OCI-LY7 (cell line): ENCODE measurements at regions not wholly inside any gene's neighbourhood (a gene's known extent, or its start where the extent isn't known, plus 50 kb on each side); places are given as distances from the start of the nearest gene placed in this dataset.

Experiments
- EZH2phosphoT487 ChIP-seq: fragments of 200-600 bp; sonication (generic); IDR thresholded peaks from 2 replicates; pipeline ENCODE4 v1.6.1; 2018; ENCODE audit warnings: low read depth, borderline replicate concordance, mild to moderate bottlenecking, mixed run types, antibody characterized with exemption, low read length, moderate library complexity, mixed read lengths
- TF ChIP-seq, protein P1 (sequence below): fragments of 200-600 bp; sonication (generic); conservative IDR thresholded peaks from 2 replicates; pipeline ENCODE4 v1.5.1; 2014; ENCODE audit warnings: mild to moderate bottlenecking, antibody characterized with exemption, low read length, moderate library complexity, mixed read lengths

DNA sequence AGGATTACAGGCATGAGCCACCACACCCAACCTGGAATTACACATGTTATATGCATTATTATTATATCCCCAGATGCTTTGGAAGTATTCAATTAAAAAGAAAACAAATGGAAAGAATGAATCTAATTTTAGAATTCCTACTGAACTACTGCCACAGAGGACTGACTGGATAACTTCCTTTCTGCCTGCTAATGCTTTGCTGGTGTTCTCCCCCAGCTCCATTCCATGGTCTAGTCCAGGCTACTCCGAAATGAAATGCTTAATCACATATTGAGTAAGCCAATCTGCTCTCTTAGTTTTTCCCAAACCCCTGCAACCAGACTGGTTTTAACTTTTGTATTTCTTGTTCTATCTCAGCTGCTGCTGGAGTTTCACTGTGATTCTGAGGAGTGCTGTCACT, 519.1 kb downstream of the SOX11 start:
- TF ChIP-seq, protein P1, sequence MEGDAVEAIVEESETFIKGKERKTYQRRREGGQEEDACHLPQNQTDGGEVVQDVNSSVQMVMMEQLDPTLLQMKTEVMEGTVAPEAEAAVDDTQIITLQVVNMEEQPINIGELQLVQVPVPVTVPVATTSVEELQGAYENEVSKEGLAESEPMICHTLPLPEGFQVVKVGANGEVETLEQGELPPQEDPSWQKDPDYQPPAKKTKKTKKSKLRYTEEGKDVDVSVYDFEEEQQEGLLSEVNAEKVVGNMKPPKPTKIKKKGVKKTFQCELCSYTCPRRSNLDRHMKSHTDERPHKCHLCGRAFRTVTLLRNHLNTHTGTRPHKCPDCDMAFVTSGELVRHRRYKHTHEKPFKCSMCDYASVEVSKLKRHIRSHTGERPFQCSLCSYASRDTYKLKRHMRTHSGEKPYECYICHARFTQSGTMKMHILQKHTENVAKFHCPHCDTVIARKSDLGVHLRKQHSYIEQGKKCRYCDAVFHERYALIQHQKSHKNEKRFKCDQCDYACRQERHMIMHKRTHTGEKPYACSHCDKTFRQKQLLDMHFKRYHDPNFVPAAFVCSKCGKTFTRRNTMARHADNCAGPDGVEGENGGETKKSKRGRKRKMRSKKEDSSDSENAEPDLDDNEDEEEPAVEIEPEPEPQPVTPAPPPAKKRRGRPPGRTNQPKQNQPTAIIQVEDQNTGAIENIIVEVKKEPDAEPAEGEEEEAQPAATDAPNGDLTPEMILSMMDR: no peak
- no peak for TF ChIP-seq EZH2phosphoT487
